HCT116 (cell line): ENCODE measurements at regions not wholly inside any gene's neighbourhood (a gene's known extent, or its start where the extent isn't known, plus 50 kb on each side); places are given as distances from the start of the nearest gene placed in this dataset.

Experiments used
- ATAC-seq: fragments of 200-7000 bp; cut with Tn5 transposase; 2 replicates; pipeline ENCODE4 v1.9.1; 2020; ENCODE audit warnings: mild to moderate bottlenecking, moderate library complexity
- BruUV-seq: library from RNA; stranded (reverse); fragments of 400-500 nt; replicated peaks from 2 replicates; lab custom pipeline; 2021; lab: Mats Ljungman, UMichigan
- CTCF ChIA-PET: fragments of 300-600 bp; sonication (Branson Sonifier 250); formaldehyde crosslinking; loops from one replicate; lab custom pipeline; 2021; ENCODE audit warnings: antibody characterized with exemption; lab: Charles Lee
- POLR2A ChIA-PET: fragments of 300-600, 350-600 bp; sonication (Branson Sonifier 250); formaldehyde crosslinking; loops from one replicate; lab custom pipeline; 2021; ENCODE audit warnings: antibody characterized with exemption; lab: Charles Lee
- RAD21 ChIA-PET, 2 experiments: fragments of 300-600 bp; sonication (Branson Sonifier 250); formaldehyde crosslinking; loops; one replicate each; lab custom pipeline; 2023; ENCODE audit warnings: low total read pairs in 2 of 2; ENCODE audit not compliant: uncharacterized antibody in 2 of 2, unreplicated experiment in 2 of 2, low non-redundant PET in 1 of 2; lab: Charles Lee
- DNase-seq: peaks from one replicate; pipeline ENCODE4 v3.0.0-alpha.2; 2010; ENCODE audit warnings: low read depth, low spot score
- H2AFZ ChIP-seq: fragments of 200-600 bp; shearing (Covaris generic), sonication (generic); 2 replicates; pipeline ENCODE4 v1.6.1; 2017; ENCODE audit warnings: low read depth, mixed run types, mixed read lengths, antibody characterized with exemption, low read length; ENCODE audit not compliant: poor library complexity, severe bottlenecking
- H3K27ac ChIP-seq: 2 replicates; pipeline ENCODE4 v1.5.1; 2012; ENCODE audit warnings: low read depth, low read length
- H3K27me3 ChIP-seq: fragments of 200-600 bp; sonication (generic); 2 replicates; pipeline ENCODE4 v1.6.1; 2016; ENCODE audit warnings: mixed run types, low read length, mixed read lengths; ENCODE audit not compliant: insufficient read depth
- H3K36me3 ChIP-seq, 2 experiments: fragments of 200-500 bp in 1 of 2; fragments of 200-600 bp in 1 of 2; sonication (Bioruptor generic) in 1 of 2; sonication (generic) in 1 of 2; 2 replicates each; pipeline versions ENCODE4 v1.5.1 to v1.6.1; 2014 to 2016; ENCODE audit warnings: low read length in 2 of 2, inconsistent platforms in 1 of 2, mixed read lengths in 1 of 2, mixed run types in 1 of 2; ENCODE audit not compliant: insufficient read depth in 2 of 2, control insufficient read depth in 1 of 2
- H3K4me1 ChIP-seq, 2 experiments: fragments of 200-600 bp in 1 of 2; sonication (generic) in 1 of 2; 2 replicates each; pipeline versions ENCODE4 v1.5.1 to v1.6.1; 2012 to 2017; ENCODE audit warnings: low read length in 2 of 2, inconsistent platforms in 1 of 2, mild to moderate bottlenecking in 1 of 2, mixed read lengths in 1 of 2, mixed run types in 1 of 2, moderate library complexity in 1 of 2; ENCODE audit not compliant: insufficient read depth in 2 of 2, control insufficient read depth in 1 of 2
- H3K4me2 ChIP-seq: fragments of 200-600 bp; sonication (generic); 2 replicates; pipeline ENCODE4 v1.6.1; 2017; ENCODE audit warnings: mixed run types, low read length, mixed read lengths
- H3K4me3 ChIP-seq, 2 experiments: fragments of 200-600 bp in 1 of 2; sonication (generic) in 1 of 2; replicated peaks in 1 of 2; 2 replicates each; pipeline ENCODE4 v1.5.1; 2011 to 2016; ENCODE audit warnings: low read length in 2 of 2, control low read depth in 1 of 2, low read depth in 1 of 2, mild to moderate bottlenecking in 1 of 2, mixed read lengths in 1 of 2, mixed run types in 1 of 2
- H3K79me2 ChIP-seq: fragments of 200-600 bp; sonication (generic); 2 replicates; pipeline ENCODE4 v1.6.1; 2017; ENCODE audit warnings: mild to moderate bottlenecking, mixed run types, low read length, moderate library complexity, mixed read lengths; ENCODE audit not compliant: insufficient read depth
- H3K9ac ChIP-seq: fragments of 200-600 bp; sonication (generic); 2 replicates; pipeline ENCODE4 v1.6.1; 2016; ENCODE audit warnings: low read length, mixed read lengths
- H3K9me2 ChIP-seq: fragments of 200-600 bp; sonication (generic), shearing (Covaris generic); 2 replicates; pipeline ENCODE4 v1.6.1; 2017; ENCODE audit warnings: mixed run types, mild to moderate bottlenecking, moderate library complexity; ENCODE audit not compliant: insufficient read depth
- H3K9me3 ChIP-seq, 2 experiments: fragments of 200-500 bp in 1 of 2; fragments of 200-600 bp in 1 of 2; sonication (Bioruptor generic) in 1 of 2; sonication (generic) in 1 of 2; 2 replicates each; pipeline ENCODE4 v1.6.1; 2014 to 2017; ENCODE audit warnings: low read length in 2 of 2, mixed read lengths in 2 of 2, inconsistent platforms in 1 of 2, low read depth in 1 of 2, mild to moderate bottlenecking in 1 of 2, mixed run types in 1 of 2, moderate library complexity in 1 of 2; ENCODE audit not compliant: control insufficient read depth in 1 of 2, insufficient read depth in 1 of 2
- H4K20me1 ChIP-seq: fragments of 200-600 bp; sonication (generic), shearing (Covaris generic); 2 replicates; pipeline ENCODE4 v1.6.1; 2017; ENCODE audit warnings: mixed run types, mild to moderate bottlenecking, moderate library complexity; ENCODE audit not compliant: insufficient read depth
- CTCF ChIP-seq, 3 experiments: fragments of 200-600 bp in 1 of 3; sonication (generic) in 1 of 3; IDR thresholded peaks in 2 of 3; conservative IDR thresholded peaks in 1 of 3; 2 replicates each; pipeline ENCODE4 v1.5.1; 2012 to 2017; ENCODE audit warnings: low read depth in 2 of 3, low read length in 2 of 3, antibody characterized with exemption in 1 of 3, borderline replicate concordance in 1 of 3, control low read depth in 1 of 3, mild to moderate bottlenecking in 1 of 3, mixed read lengths in 1 of 3, mixed run types in 1 of 3, moderate library complexity in 1 of 3; ENCODE audit not compliant: insufficient read depth in 1 of 3
- ELF1 ChIP-seq: IDR thresholded peaks from 2 replicates; pipeline ENCODE4 v1.6.1; 2012; ENCODE audit warnings: low read depth, borderline replicate concordance
- POLR2A ChIP-seq: IDR thresholded peaks from 2 replicates; pipeline ENCODE4 v1.7.0; 2011; ENCODE audit warnings: borderline replicate concordance; ENCODE audit not compliant: insufficient read depth, insufficient read length; ENCODE audit errors: extremely low read depth
- POLR2AphosphoS5 ChIP-seq: IDR thresholded peaks from 2 replicates; pipeline ENCODE4 v1.6.1; 2011; ENCODE audit warnings: mild to moderate bottlenecking, low read depth, low read length, moderate library complexity
- SP1 ChIP-seq: IDR thresholded peaks from 2 replicates; pipeline ENCODE4 v1.6.1; 2012; ENCODE audit warnings: low read depth
- intact Hi-C: fragments of 100-400 bp; cut with micrococcal nuclease; formaldehyde crosslinking; loops from 2 replicates; pipeline ENCODE4 v1.10.0; 2022

- TF ChIP-seq POLR2AphosphoS5 (peak; percentile 87), SP1 (peak; percentile 34; the same call in 1 of the 2 replicates), CTCF (IDR thresholded peaks at IDR 0.05 in 2 of 3, conservative IDR thresholded peaks at IDR 0.05 in 1 of 3; ENCODE audit: borderline replicate concordance in 1 of 3, insufficient read depth in 1 of 3, low read depth in 2 of 3, low read length in 2 of 3) (no peak), POLR2A (peak; percentile 35), ELF1 (peak; percentile 70)
- Histone ChIP-seq H3K9me3 (no peaks in the 10 kb centered on the region), H3K79me2 (no peaks in the 10 kb centered on the region), H4K20me1 (no peaks in the 10 kb centered on the region), H3K27me3 (no peaks in the 10 kb centered on the region), H3K4me3 (peak overlapping the region; percentile 51 to 74), H2AFZ (peak overlapping the region; percentile 94), H3K27ac (peak overlapping the region; percentile 61), H3K9me2 (no peaks in the 10 kb centered on the region), H3K36me3 (no peaks in the 10 kb centered on the region), H3K4me1 (peaks cover 0 to 5% of the 10 kb centered on the region in 2 experiments; a peak in 1 of 4 replicates), H3K4me2 (peak overlapping the region; percentile 81), H3K9ac (peak overlapping the region; percentile 76)
- no TSS peak for BruUV-seq
- peak; percentile 73 for DNase-seq
- ChIA-PET CTCF (interaction anchor here (1.1 to 1.5 kb wide), 2 partner anchors 250 to 273 kb away, joined by 3 to 13 read pairs; no protein-coding TSS in a partner anchor), POLR2A (interaction anchor here (0.8 kb wide), 1 partner anchor 63 kb away, joined by 3 read pairs; the partner anchor contains the start of gene IRF2), RAD21 (interaction anchor here in 1 of 2 experiments (1.1 kb wide), 1 partner anchor 273 kb away, joined by 3 read pairs; no protein-coding TSS in a partner anchor)
- peak; percentile 86 for ATAC-seq
- intact Hi-C loops = loop anchor here (1.0 to 10.0 kb wide), 4 partner anchors 65 to 273 kb away; partner anchors contain the start of gene IRF2
Measured at GRCh38 chr4:184537269-184538022, 63.1 kb upstream of the IRF2 start.
